ENCODE measurements at regions not wholly inside any gene's neighbourhood (a gene's known extent, or its start where the extent isn't known, plus 50 kb on each side); places are given as distances from the start of the nearest gene placed in this dataset.

DNA sequence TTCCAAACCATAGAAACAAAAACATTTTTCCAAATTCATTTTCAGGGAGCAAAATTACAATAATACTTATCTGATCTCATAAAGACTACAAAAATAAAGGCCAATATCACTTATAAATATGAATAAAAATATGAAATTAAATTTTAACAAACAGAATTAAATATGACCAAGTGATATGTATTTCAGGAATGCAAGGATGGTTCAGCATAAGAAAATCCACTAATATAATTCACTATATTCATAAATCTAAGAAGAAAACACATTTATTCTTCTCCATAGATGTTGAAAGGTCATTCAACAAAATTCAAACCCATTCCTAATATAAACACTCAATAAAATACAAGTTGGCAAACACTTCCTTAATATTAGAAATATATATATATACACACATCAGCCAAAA, 115.2 kb upstream of the TMEM168 start:
- no peak overlapping the region for H3K4me3 ChIP-seq (ENCODE audit: insufficient read depth, low read length, poor library complexity, severe bottlenecking)
- H3K79me2 ChIP-seq (ENCODE audit: insufficient read depth, low read length): no peaks in the 10 kb centered on the region

DNA sequence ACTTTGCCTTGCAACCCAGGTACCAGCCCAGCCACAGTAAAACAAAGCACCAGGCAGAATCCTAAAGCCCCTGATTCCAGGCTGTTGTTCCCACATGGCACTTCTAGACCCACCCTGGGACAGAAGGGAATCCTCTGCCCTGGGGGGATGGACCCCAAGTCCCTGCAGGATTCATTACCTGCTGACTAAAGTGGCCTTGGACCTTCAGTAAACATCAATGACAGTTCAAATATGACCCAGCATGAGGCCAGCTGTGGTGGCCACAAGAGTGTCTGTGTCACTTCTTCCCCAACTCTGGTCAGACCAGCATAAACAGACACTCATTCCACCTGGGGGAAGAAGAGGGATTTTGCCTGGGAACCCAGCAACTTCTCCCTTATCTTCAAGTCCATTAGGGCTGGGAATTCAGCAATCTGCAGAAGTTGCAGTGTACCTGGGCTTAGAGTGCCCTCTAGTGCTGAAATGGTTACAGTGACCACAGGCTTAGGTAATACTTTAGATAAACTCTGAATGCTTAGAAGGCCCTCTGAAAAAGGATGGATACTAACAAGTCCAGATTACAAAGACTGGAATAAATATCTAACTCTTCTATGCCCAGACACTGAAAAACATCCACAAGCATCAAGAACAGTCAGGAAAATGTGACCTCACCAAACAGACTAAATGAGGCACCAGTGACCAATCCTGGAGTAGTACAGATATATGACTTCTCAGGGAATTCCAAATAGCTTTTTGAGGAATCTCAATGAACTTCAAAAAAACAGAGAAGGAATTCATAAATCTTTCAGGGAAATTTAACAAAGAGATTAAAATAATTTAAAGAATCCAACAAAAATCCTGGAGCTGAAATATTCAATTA, 108.5 kb upstream of the TMEM168 start:
- Histone ChIP-seq H3K36me3 (ENCODE audit: low read length) (no peaks in the 10 kb centered on the region), H3K9me3 (ENCODE audit: insufficient read depth, low read length) (no peaks in the 10 kb centered on the region), H2AFZ (ENCODE audit: low read depth, low read length, severe bottlenecking) (no peak overlapping the region), H3K9me2 (replicated peaks; ENCODE audit: insufficient read depth, low read length) (no peaks in the 10 kb centered on the region), H3K9ac (ENCODE audit: low read length) (no peak overlapping the region), H3K27ac (ENCODE audit: low read depth, low read length) (no peak overlapping the region), H4K20me1 (ENCODE audit: low read depth, low read length) (no peaks in the 10 kb centered on the region), H3K4me3 (ENCODE audit: insufficient read depth, low read length, poor library complexity, severe bottlenecking) (no peak overlapping the region), H3K79me2 (ENCODE audit: insufficient read depth, low read length) (no peaks in the 10 kb centered on the region), H3K4me2 (ENCODE audit: low read depth, low read length, poor library complexity, severe bottlenecking) (no peak overlapping the region), H3F3A (ENCODE audit: insufficient read depth) (no peaks in the 10 kb centered on the region), H3K27me3 (ENCODE audit: low read length) (no peaks in the 10 kb centered on the region)
- TF ChIP-seq EZH2phosphoT487 (conservative IDR thresholded peaks at IDR 0.05; ENCODE audit: low read length): no peak
- TF ChIP-seq, protein P1, sequence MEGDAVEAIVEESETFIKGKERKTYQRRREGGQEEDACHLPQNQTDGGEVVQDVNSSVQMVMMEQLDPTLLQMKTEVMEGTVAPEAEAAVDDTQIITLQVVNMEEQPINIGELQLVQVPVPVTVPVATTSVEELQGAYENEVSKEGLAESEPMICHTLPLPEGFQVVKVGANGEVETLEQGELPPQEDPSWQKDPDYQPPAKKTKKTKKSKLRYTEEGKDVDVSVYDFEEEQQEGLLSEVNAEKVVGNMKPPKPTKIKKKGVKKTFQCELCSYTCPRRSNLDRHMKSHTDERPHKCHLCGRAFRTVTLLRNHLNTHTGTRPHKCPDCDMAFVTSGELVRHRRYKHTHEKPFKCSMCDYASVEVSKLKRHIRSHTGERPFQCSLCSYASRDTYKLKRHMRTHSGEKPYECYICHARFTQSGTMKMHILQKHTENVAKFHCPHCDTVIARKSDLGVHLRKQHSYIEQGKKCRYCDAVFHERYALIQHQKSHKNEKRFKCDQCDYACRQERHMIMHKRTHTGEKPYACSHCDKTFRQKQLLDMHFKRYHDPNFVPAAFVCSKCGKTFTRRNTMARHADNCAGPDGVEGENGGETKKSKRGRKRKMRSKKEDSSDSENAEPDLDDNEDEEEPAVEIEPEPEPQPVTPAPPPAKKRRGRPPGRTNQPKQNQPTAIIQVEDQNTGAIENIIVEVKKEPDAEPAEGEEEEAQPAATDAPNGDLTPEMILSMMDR (IDR thresholded peaks at IDR 0.05; ENCODE audit: insufficient read depth, low read length, poor library complexity, severe bottlenecking): peak; percentile 82

More for the DNA sequence above, 115.2 kb upstream of the TMEM168 start:
- Histone ChIP-seq H3K9me3 (ENCODE audit: insufficient read depth, low read length) (0 out of 2 replicates have a peak, but pooled peaks cover 6% of the 10 kb centered on the region), H3K27ac (ENCODE audit: low read depth, low read length) (no peak overlapping the region), H3K9me2 (replicated peaks; ENCODE audit: insufficient read depth, low read length) (no peaks in the 10 kb centered on the region; the same call in 1 of the 2 replicates), H2AFZ (ENCODE audit: low read depth, low read length, severe bottlenecking) (no peak overlapping the region), H3K9ac (ENCODE audit: low read length) (no peak overlapping the region), H3F3A (ENCODE audit: insufficient read depth) (no peaks in the 10 kb centered on the region), H3K27me3 (ENCODE audit: low read length) (no peaks in the 10 kb centered on the region), H3K36me3 (ENCODE audit: low read length) (peaks cover 6% of the 10 kb centered on the region; the same call in 1 of the 2 replicates), H3K4me2 (ENCODE audit: low read depth, low read length, poor library complexity, severe bottlenecking) (no peak overlapping the region), H4K20me1 (ENCODE audit: low read depth, low read length) (no peaks in the 10 kb centered on the region)
- TF ChIP-seq EZH2phosphoT487 (conservative IDR thresholded peaks at IDR 0.05; ENCODE audit: low read length): no peak
- TF ChIP-seq, protein P1 (IDR thresholded peaks at IDR 0.05; ENCODE audit: insufficient read depth, low read length, poor library complexity, severe bottlenecking): no peak

DNA sequence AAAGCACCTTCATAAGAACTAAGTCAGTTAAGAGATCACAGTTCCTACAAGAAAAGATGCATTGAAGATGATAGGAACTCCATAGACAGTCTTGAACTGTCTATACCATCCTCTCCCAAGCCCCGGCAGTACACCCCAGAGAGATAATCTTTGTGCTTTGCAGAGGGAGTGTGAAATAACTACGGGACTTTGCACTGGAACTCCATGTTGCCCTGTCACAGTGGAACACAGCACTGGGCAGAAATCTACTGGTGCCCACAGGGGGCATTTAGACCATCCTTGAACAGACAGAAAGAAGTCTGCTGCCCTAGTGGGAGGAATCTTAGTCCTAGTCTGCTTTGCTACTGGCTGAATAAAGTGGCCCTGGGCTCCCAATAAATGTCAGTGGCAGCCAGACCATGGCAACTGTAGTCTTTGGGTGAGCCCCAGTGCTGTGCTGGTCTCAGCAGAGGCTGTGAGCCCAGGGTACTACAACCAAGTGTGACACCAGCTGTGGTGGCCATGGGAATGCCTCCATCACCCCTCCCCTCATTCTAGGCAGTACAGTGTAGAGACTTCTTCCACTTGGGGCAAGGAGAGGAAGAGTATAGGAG, 107.7 kb upstream of the TMEM168 start:
- Histone ChIP-seq H3K27ac (ENCODE audit: low read depth, low read length) (no peak overlapping the region), H3K9me2 (replicated peaks; ENCODE audit: insufficient read depth, low read length) (no peaks in the 10 kb centered on the region), H3K9ac (ENCODE audit: low read length) (no peak overlapping the region), H3K79me2 (ENCODE audit: insufficient read depth, low read length) (no peaks in the 10 kb centered on the region), H3K36me3 (ENCODE audit: low read length) (no peaks in the 10 kb centered on the region), H3K4me2 (ENCODE audit: low read depth, low read length, poor library complexity, severe bottlenecking) (no peak overlapping the region), H2AFZ (ENCODE audit: low read depth, low read length, severe bottlenecking) (no peak overlapping the region), H4K20me1 (ENCODE audit: low read depth, low read length) (no peaks in the 10 kb centered on the region), H3F3A (ENCODE audit: insufficient read depth) (no peaks in the 10 kb centered on the region), H3K4me3 (ENCODE audit: insufficient read depth, low read length, poor library complexity, severe bottlenecking) (no peak overlapping the region), H3K9me3 (ENCODE audit: insufficient read depth, low read length) (no peaks in the 10 kb centered on the region), H3K27me3 (ENCODE audit: low read length) (no peaks in the 10 kb centered on the region)
- TF ChIP-seq, protein P1 (IDR thresholded peaks at IDR 0.05; ENCODE audit: insufficient read depth, low read length, poor library complexity, severe bottlenecking): no peak
- TF ChIP-seq EZH2phosphoT487 (conservative IDR thresholded peaks at IDR 0.05; ENCODE audit: low read length): no peak

All from SU-DHL-6 (cell line).